HFFc6 (cell line): ENCODE measurements at regions not wholly inside any gene's neighbourhood (a gene's known extent, or its start where the extent isn't known, plus 50 kb on each side); places are given as distances from the start of the nearest gene placed in this dataset.
A peak's percentile ranks its signal among the peaks of the same experiment; 100 is the strongest.

ENCODE experiments used
- DNase-seq: peaks from one replicate; pipeline ENCODE4 v3.0.0-alpha.2; 2018
- H3K27ac Mint-ChIP-seq: 2 replicates; pipeline ENCODE4 v1.8.0; 2020; ENCODE audit warnings: mild to moderate bottlenecking, mixed read lengths
- H3K27me3 Mint-ChIP-seq: 2 replicates; pipeline ENCODE4 v1.8.0; 2021; ENCODE audit warnings: mild to moderate bottlenecking, moderate library complexity, mixed read lengths; ENCODE audit not compliant: insufficient read depth
- H3K36me3 Mint-ChIP-seq: 2 replicates; pipeline ENCODE4 v1.8.0; 2021; ENCODE audit warnings: low read depth, mixed read lengths
- H3K4me1 Mint-ChIP-seq: 2 replicates; pipeline ENCODE4 v1.8.0; 2020; ENCODE audit warnings: low read depth, mixed read lengths
- H3K4me3 Mint-ChIP-seq: 2 replicates; pipeline ENCODE4 v1.8.0; 2020; ENCODE audit warnings: mild to moderate bottlenecking, moderate library complexity, mixed read lengths
- H3K9me3 Mint-ChIP-seq: 2 replicates; pipeline ENCODE4 v1.8.0; 2020; ENCODE audit warnings: mild to moderate bottlenecking, mixed read lengths
- TF ChIP-seq, protein P1 (sequence below): fragments of 200-600 bp; sonication (generic); IDR thresholded peaks from 2 replicates; pipeline ENCODE4 v1.5.0; 2021; ENCODE audit warnings: antibody characterized with exemption, mild to moderate bottlenecking

DNA sequence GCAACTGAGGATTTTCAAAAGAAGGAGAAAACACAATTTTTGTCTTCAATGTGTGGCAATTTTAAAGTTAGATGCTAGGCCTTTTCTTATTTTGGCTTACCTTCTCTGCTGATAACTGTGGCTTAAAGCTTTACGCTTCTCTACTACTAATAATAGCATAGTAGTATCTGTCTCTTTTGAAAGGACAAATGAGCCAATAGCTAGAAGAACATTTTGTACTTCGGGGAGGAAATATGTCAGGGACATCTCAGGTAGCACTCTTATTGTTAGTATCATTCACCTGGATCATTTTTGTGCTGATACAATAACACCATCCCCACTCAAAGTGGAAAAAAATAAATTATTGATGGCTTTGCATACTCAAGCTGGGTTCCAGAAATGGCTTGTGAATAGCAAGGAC lies 586.1 kb upstream of the TBL1XR1 start:
- Mint-ChIP-seq H3K27ac (no peak overlapping the region), H3K4me3 (no peak overlapping the region), H3K9me3 (no peaks in the 10 kb centered on the region), H3K36me3 (no peaks in the 10 kb centered on the region; the same call in 1 of the 2 replicates), H3K27me3 (no peaks in the 10 kb centered on the region), H3K4me1 (peaks cover 38% of the 10 kb centered on the region)
- TF ChIP-seq, protein P1, sequence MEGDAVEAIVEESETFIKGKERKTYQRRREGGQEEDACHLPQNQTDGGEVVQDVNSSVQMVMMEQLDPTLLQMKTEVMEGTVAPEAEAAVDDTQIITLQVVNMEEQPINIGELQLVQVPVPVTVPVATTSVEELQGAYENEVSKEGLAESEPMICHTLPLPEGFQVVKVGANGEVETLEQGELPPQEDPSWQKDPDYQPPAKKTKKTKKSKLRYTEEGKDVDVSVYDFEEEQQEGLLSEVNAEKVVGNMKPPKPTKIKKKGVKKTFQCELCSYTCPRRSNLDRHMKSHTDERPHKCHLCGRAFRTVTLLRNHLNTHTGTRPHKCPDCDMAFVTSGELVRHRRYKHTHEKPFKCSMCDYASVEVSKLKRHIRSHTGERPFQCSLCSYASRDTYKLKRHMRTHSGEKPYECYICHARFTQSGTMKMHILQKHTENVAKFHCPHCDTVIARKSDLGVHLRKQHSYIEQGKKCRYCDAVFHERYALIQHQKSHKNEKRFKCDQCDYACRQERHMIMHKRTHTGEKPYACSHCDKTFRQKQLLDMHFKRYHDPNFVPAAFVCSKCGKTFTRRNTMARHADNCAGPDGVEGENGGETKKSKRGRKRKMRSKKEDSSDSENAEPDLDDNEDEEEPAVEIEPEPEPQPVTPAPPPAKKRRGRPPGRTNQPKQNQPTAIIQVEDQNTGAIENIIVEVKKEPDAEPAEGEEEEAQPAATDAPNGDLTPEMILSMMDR = no peak
- no peak for DNase-seq

DNA sequence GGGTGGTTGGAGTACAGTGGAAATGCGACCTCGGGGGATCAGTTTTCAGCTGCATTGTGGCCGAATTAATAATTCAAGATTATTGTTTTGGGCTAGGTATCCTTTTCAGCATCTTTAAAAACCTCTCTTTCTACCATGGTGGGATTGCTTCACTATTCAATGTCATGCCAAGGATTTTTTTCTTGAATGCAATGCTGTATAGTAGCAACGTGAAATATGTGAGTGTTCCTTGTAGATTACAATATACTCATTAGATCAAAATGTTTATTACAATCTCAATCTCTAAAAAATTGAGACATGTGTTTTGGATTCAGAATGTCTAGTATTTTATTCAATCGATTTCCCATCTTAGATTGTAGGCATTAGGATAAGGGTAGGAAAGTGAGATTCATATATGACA lies 586.5 kb upstream of the TBL1XR1 start:
- Mint-ChIP-seq H3K4me1 (peaks cover 33% of the 10 kb centered on the region), H3K4me3 (no peak overlapping the region), H3K27me3 (no peaks in the 10 kb centered on the region), H3K27ac (no peak overlapping the region), H3K9me3 (no peaks in the 10 kb centered on the region), H3K36me3 (no peaks in the 10 kb centered on the region; the same call in 1 of the 2 replicates)
- TF ChIP-seq, protein P1 = no peak
- DNase-seq = no peak

DNA sequence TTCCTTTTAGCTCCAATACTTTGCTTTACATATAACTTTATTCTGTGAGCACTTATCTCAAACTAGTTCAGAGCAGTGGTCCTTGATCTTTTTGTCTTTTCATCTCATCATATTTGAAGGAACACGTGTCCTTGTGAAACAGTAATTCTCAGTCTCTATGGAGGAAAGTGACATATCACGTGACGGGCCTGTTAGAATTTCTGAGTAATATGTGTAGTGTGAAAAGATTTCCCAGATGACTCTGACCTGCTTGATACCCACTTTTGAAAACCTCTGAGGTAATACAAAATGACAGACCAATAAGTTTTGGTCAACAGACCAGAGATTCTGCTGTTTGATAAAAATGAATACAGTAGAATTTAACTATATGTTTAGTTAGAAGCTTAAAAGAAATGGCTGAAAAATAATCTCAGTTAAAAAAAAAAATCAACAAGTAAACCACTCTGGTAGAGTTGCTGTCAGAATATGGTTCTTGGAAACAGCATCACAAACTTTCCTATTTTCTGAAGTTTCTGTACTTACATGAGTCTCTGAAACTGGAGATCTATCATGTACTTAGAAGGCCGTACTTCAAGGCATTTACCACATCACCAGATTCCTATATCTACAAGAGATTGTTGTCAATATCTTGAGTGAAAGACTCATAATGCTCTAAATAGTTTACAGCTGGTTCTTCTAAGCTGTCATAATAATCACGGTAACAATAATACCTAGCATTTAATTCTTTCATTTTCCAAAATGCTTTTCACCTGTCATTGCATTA lies 590.2 kb upstream of the TBL1XR1 start:
- Mint-ChIP-seq H3K9me3 (no peaks in the 10 kb centered on the region), H3K27me3 (no peaks in the 10 kb centered on the region), H3K4me1 (peaks cover 37% of the 10 kb centered on the region), H3K36me3 (peaks cover 9% of the 10 kb centered on the region), H3K27ac (no peak overlapping the region), H3K4me3 (no peak overlapping the region)
- no peak for DNase-seq
- TF ChIP-seq, protein P1 = no peak

DNA sequence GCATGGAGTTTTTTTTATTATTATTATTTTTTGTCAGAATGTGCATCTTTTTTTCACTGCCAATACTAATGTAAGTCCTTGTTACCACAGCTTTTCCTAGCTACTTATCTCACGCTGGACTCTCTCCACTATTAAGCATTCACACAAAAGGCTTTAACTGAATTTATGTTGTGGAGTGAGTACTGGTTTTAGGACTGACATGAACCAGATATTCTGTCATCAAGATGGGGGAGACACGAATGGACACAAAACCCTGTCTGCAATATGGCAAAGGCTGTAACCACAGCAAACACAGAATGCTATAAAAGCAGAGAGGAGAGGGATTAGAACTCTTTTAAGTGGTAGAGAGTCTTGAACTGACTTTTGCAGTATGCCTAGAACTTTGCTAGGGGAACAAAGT lies 592.2 kb upstream of the TBL1XR1 start:
- H3K9me3 Mint-ChIP-seq = no peaks in the 10 kb centered on the region
- H3K4me1 Mint-ChIP-seq = peaks cover 58% of the 10 kb centered on the region
- H3K27ac Mint-ChIP-seq = no peak overlapping the region
- no peaks in the 10 kb centered on the region for H3K27me3 Mint-ChIP-seq
- no peak overlapping the region for H3K4me3 Mint-ChIP-seq
- TF ChIP-seq, protein P1 = no peak
- H3K36me3 Mint-ChIP-seq = peaks cover 9% of the 10 kb centered on the region; the same call in 1 of the 2 replicates
- no peak for DNase-seq

DNA sequence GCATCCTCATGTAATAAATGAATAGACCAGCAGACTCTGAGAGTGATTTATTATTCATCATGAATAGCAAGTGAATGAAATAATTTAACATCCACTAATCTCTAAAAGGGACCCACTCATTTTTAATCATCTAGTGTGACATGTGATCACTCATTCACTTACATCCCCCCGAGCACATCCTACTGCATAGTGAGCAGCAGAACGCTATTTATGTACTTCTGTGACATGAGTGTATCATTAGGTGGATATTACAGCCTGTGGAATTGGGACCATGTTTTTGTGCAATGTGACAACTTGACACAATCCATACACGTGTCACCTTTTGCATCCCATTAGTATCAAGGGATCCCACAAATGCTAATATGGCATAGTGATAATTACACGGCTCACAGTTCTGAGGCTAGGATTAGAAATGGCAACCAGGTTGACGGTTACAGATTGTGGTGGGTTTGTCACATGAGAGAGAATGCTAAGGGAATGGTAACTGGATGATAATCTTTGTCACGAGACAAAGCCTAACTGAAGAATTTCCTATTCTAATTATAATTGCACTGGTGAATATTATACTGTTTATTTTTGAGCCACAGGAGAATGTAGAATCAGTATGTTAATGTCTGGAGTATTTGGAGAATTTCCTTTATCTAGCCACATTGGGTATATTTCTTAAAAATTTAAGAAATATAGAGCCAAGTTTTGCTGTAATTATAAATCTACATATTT lies 595.2 kb upstream of the TBL1XR1 start:
- Mint-ChIP-seq H3K4me1 (peaks cover 67% of the 10 kb centered on the region), H3K36me3 (peaks cover 21% of the 10 kb centered on the region), H3K27ac (peak overlapping the region; percentile 55), H3K9me3 (no peaks in the 10 kb centered on the region), H3K27me3 (no peaks in the 10 kb centered on the region), H3K4me3 (peak overlapping the region; percentile 22)
- TF ChIP-seq, protein P1 = no peak
- DNase-seq = peak; percentile 26
